ENCODE measurements at regions not wholly inside any gene's neighbourhood (a gene's known extent, or its start where the extent isn't known, plus 50 kb on each side); places are given as distances from the start of the nearest gene placed in this dataset.
"Not testable (repeated sequence)": the region's sequence is repeated elsewhere in the genome, so short reads cannot be mapped to it uniquely, and the experiment has no call there.

- Histone ChIP-seq H3K36me3 (ENCODE audit: control insufficient read depth, low read depth, low read length) (no peaks in the 10 kb centered on the region), H3K27ac (ENCODE audit: low read length) (no peak overlapping the region), H3K27me3 (ENCODE audit: control insufficient read depth, insufficient read depth, low read length) (no peaks in the 10 kb centered on the region)
Observed at GRCh38 chr6:125375821-125376220, 74.1 kb upstream of the HDDC2 start.

GRCh38 chr6:125377621-125378020, 75.9 kb upstream of the HDDC2 start:
- no peaks in the 10 kb centered on the region for H3K36me3 ChIP-seq (ENCODE audit: control insufficient read depth, low read depth, low read length)
- no peak overlapping the region for H3K4me3 ChIP-seq (ENCODE audit: low read length)
- no peaks in the 10 kb centered on the region for H3K27me3 ChIP-seq (ENCODE audit: control insufficient read depth, insufficient read depth, low read length)
- no peaks in the 10 kb centered on the region for H3K9me3 ChIP-seq (ENCODE audit: control insufficient read depth, low read depth, low read length)
- H3K4me1 ChIP-seq (ENCODE audit: control insufficient read depth, low read depth, low read length), result no peaks in the 10 kb centered on the region
- no peak overlapping the region for H3K27ac ChIP-seq (ENCODE audit: low read length)
- no peak overlapping the region for H3K9ac ChIP-seq (ENCODE audit: low read length)

More at GRCh38 chr6:125375821-125376220, 74.1 kb upstream of the HDDC2 start:
- no peaks in the 10 kb centered on the region for H3K9me3 ChIP-seq (ENCODE audit: control insufficient read depth, low read depth, low read length)
- no peak overlapping the region for H3K4me3 ChIP-seq (ENCODE audit: low read length)
- H3K9ac ChIP-seq (ENCODE audit: low read length), result no peak overlapping the region
- H3K4me1 ChIP-seq (ENCODE audit: control insufficient read depth, low read depth, low read length), result no peaks in the 10 kb centered on the region

GRCh38 chr6:125379174-125379573, 77.4 kb upstream of the HDDC2 start:
- H3K36me3 ChIP-seq (ENCODE audit: control insufficient read depth, low read depth, low read length), result no peaks in the 10 kb centered on the region
- H3K4me1 ChIP-seq (ENCODE audit: control insufficient read depth, low read depth, low read length), result peaks cover 3% of the 10 kb centered on the region
- H3K9ac ChIP-seq (ENCODE audit: low read length), result no peak overlapping the region
- H3K4me3 ChIP-seq (ENCODE audit: low read length), result no peak overlapping the region
- no peaks in the 10 kb centered on the region for H3K9me3 ChIP-seq (ENCODE audit: control insufficient read depth, low read depth, low read length)
- H3K27ac ChIP-seq (ENCODE audit: low read length), result no peak overlapping the region
- H3K27me3 ChIP-seq (ENCODE audit: control insufficient read depth, insufficient read depth, low read length), result no peaks in the 10 kb centered on the region

- H3K27me3 ChIP-seq (ENCODE audit: control insufficient read depth, insufficient read depth, low read length), result no peaks in the 10 kb centered on the region
- H3K9me3 ChIP-seq (ENCODE audit: control insufficient read depth, low read depth, low read length), result no peaks in the 10 kb centered on the region
- H3K4me1 ChIP-seq (ENCODE audit: control insufficient read depth, low read depth, low read length), result peaks cover 3% of the 10 kb centered on the region
- H3K36me3 ChIP-seq (ENCODE audit: control insufficient read depth, low read depth, low read length), result no peaks in the 10 kb centered on the region
- no peak overlapping the region for H3K27ac ChIP-seq (ENCODE audit: low read length)
- no peak overlapping the region for H3K9ac ChIP-seq (ENCODE audit: low read length)
- H3K4me3 ChIP-seq (ENCODE audit: low read length), result no peak overlapping the region
Observed at GRCh38 chr6:125380474-125380873, 78.7 kb upstream of the HDDC2 start.

- H3K4me1 ChIP-seq (ENCODE audit: control insufficient read depth, low read depth, low read length); H3K27me3 ChIP-seq (ENCODE audit: control insufficient read depth, insufficient read depth, low read length); H3K9ac ChIP-seq (ENCODE audit: low read length); H3K27ac ChIP-seq (ENCODE audit: low read length); H3K4me3 ChIP-seq (ENCODE audit: low read length); H3K36me3 ChIP-seq (ENCODE audit: control insufficient read depth, low read depth, low read length); H3K9me3 ChIP-seq (ENCODE audit: control insufficient read depth, low read depth, low read length): not testable (repeated sequence)
Observed at GRCh38 chr6:125386337-125386736, 84.6 kb upstream of the HDDC2 start.

- H3K4me3 ChIP-seq (ENCODE audit: low read length), result no peak overlapping the region
- H3K9me3 ChIP-seq (ENCODE audit: control insufficient read depth, low read depth, low read length), result peaks cover 9% of the 10 kb centered on the region
- no peaks in the 10 kb centered on the region for H3K4me1 ChIP-seq (ENCODE audit: control insufficient read depth, low read depth, low read length)
- H3K27ac ChIP-seq (ENCODE audit: low read length), result no peak overlapping the region
- no peaks in the 10 kb centered on the region for H3K36me3 ChIP-seq (ENCODE audit: control insufficient read depth, low read depth, low read length)
- H3K9ac ChIP-seq (ENCODE audit: low read length), result no peak overlapping the region
- H3K27me3 ChIP-seq (ENCODE audit: control insufficient read depth, insufficient read depth, low read length), result no peaks in the 10 kb centered on the region
Observed at GRCh38 chr6:125392682-125393081, 90.9 kb upstream of the HDDC2 start.

GRCh38 chr6:125393449-125393858, 91.7 kb upstream of the HDDC2 start:
- Histone ChIP-seq H3K4me3 (ENCODE audit: low read length) (no peak overlapping the region), H3K27ac (ENCODE audit: low read length) (no peak overlapping the region), H3K9ac (ENCODE audit: low read length) (no peak overlapping the region), H3K4me1 (ENCODE audit: control insufficient read depth, low read depth, low read length) (no peaks in the 10 kb centered on the region), H3K27me3 (ENCODE audit: control insufficient read depth, insufficient read depth, low read length) (no peaks in the 10 kb centered on the region), H3K9me3 (ENCODE audit: control insufficient read depth, low read depth, low read length) (peaks cover 9% of the 10 kb centered on the region), H3K36me3 (ENCODE audit: control insufficient read depth, low read depth, low read length) (no peaks in the 10 kb centered on the region)

- Histone ChIP-seq H3K27ac (ENCODE audit: low read length) (no peak overlapping the region), H3K4me3 (ENCODE audit: low read length) (no peak overlapping the region), H3K27me3 (ENCODE audit: control insufficient read depth, insufficient read depth, low read length) (no peaks in the 10 kb centered on the region), H3K4me1 (ENCODE audit: control insufficient read depth, low read depth, low read length) (no peaks in the 10 kb centered on the region), H3K36me3 (ENCODE audit: control insufficient read depth, low read depth, low read length) (no peaks in the 10 kb centered on the region), H3K9ac (ENCODE audit: low read length) (no peak overlapping the region), H3K9me3 (ENCODE audit: control insufficient read depth, low read depth, low read length) (peaks cover 5% of the 10 kb centered on the region)
Observed at GRCh38 chr6:125406741-125407140, 105.0 kb upstream of the HDDC2 start.

GRCh38 chr6:125414507-125414906, 112.7 kb upstream of the HDDC2 start:
- H3K27ac ChIP-seq (ENCODE audit: low read length), result no peak overlapping the region
- H3K4me1 ChIP-seq (ENCODE audit: control insufficient read depth, low read depth, low read length), result no peaks in the 10 kb centered on the region
- no peak overlapping the region for H3K4me3 ChIP-seq (ENCODE audit: low read length)
- no peaks in the 10 kb centered on the region for H3K36me3 ChIP-seq (ENCODE audit: control insufficient read depth, low read depth, low read length)
- H3K9me3 ChIP-seq (ENCODE audit: control insufficient read depth, low read depth, low read length), result peaks cover 8% of the 10 kb centered on the region
- no peak overlapping the region for H3K9ac ChIP-seq (ENCODE audit: low read length)
- H3K27me3 ChIP-seq (ENCODE audit: control insufficient read depth, insufficient read depth, low read length), result no peaks in the 10 kb centered on the region

- H3K4me3 ChIP-seq (ENCODE audit: low read length), result no peak overlapping the region
- H3K27me3 ChIP-seq (ENCODE audit: control insufficient read depth, insufficient read depth, low read length), result no peaks in the 10 kb centered on the region
- H3K9ac ChIP-seq (ENCODE audit: low read length), result no peak overlapping the region
Observed at GRCh38 chr6:125415913-125416312, 114.1 kb upstream of the HDDC2 start.

GRCh38 chr6:125421836-125422235, 120.1 kb upstream of the HDDC2 start:
- Histone ChIP-seq H3K27ac (ENCODE audit: low read length) (peak overlapping the region; percentile 5), H3K36me3 (ENCODE audit: control insufficient read depth, low read depth, low read length) (no peaks in the 10 kb centered on the region), H3K4me1 (ENCODE audit: control insufficient read depth, low read depth, low read length) (peaks cover 23% of the 10 kb centered on the region), H3K27me3 (ENCODE audit: control insufficient read depth, insufficient read depth, low read length) (no peaks in the 10 kb centered on the region), H3K4me3 (ENCODE audit: low read length) (peak overlapping the region; percentile 23), H3K9ac (ENCODE audit: low read length) (no peak overlapping the region), H3K9me3 (ENCODE audit: control insufficient read depth, low read depth, low read length) (no peaks in the 10 kb centered on the region)

More at GRCh38 chr6:125415913-125416312, 114.1 kb upstream of the HDDC2 start:
- Histone ChIP-seq H3K4me1 (ENCODE audit: control insufficient read depth, low read depth, low read length) (peaks cover 2% of the 10 kb centered on the region), H3K27ac (ENCODE audit: low read length) (no peak overlapping the region), H3K36me3 (ENCODE audit: control insufficient read depth, low read depth, low read length) (no peaks in the 10 kb centered on the region), H3K9me3 (ENCODE audit: control insufficient read depth, low read depth, low read length) (peaks cover 7% of the 10 kb centered on the region)

- Histone ChIP-seq H3K27ac (ENCODE audit: low read length) (no peak overlapping the region), H3K4me3 (ENCODE audit: low read length) (no peak overlapping the region), H3K9ac (ENCODE audit: low read length) (no peak overlapping the region), H3K4me1 (ENCODE audit: control insufficient read depth, low read depth, low read length) (peaks cover 23% of the 10 kb centered on the region), H3K9me3 (ENCODE audit: control insufficient read depth, low read depth, low read length) (no peaks in the 10 kb centered on the region), H3K36me3 (ENCODE audit: control insufficient read depth, low read depth, low read length) (no peaks in the 10 kb centered on the region), H3K27me3 (ENCODE audit: control insufficient read depth, insufficient read depth, low read length) (no peaks in the 10 kb centered on the region)
Observed at GRCh38 chr6:125423047-125423446, 121.3 kb upstream of the HDDC2 start.
